HK-2 (cell line): ENCODE measurements at regions not wholly inside any gene's neighbourhood (a gene's known extent, or its start where the extent isn't known, plus 50 kb on each side); places are given as distances from the start of the nearest gene placed in this dataset.
"Not testable (repeated sequence)": the region's sequence is repeated elsewhere in the genome, so short reads cannot be mapped to it uniquely, and the experiment has no call there.

Source experiments
- DNase-seq: peaks from one replicate; pipeline ENCODE4 v3.0.0-alpha.2; 2018; ENCODE audit not compliant: unreplicated experiment

- DNase-seq, result no peak
These were observed 71.5 kb upstream of the N4BP1 start for GRCh38 chr16:48681520-48681919.

- DNase-seq, result no peak
These were observed 70.9 kb upstream of the N4BP1 start for GRCh38 chr16:48680881-48681280.

GRCh38 chr16:48676836-48677235 lies 66.9 kb upstream of the N4BP1 start:
- DNase-seq, result no peak

- not testable (repeated sequence) for DNase-seq
These were observed 58.2 kb upstream of the N4BP1 start for GRCh38 chr16:48668184-48668583.

GRCh38 chr16:48659940-48660339 lies 50.0 kb upstream of the N4BP1 start:
- no peak for DNase-seq
